Left ventricle myocardium inferior (tissue), 1 donor: ENCODE measurements at regions not wholly inside any gene's neighbourhood (a gene's known extent, or its start where the extent isn't known, plus 50 kb on each side); places are given as distances from the start of the nearest gene placed in this dataset.

Experiments used
- DNase-seq: peaks from one replicate; pipeline ENCODE4 v3.0.0-alpha.2; 2020
- H3K27ac ChIP-seq: fragments of 200-600 bp; replicated peaks from 2 replicates; pipeline ENCODE4 v1.8.0; 2021
- H3K27me3 ChIP-seq: fragments of 200-600 bp; 2 replicates; pipeline ENCODE4 v1.8.0; 2021; ENCODE audit warnings: low read depth
- H3K36me3 ChIP-seq: fragments of 200-600 bp; 2 replicates; pipeline ENCODE4 v1.8.0; 2021
- H3K4me1 ChIP-seq: fragments of 200-600 bp; 2 replicates; pipeline ENCODE4 v1.8.0; 2021
- H3K4me3 ChIP-seq: fragments of 200-600 bp; 2 replicates; pipeline ENCODE4 v1.8.0; 2021; ENCODE audit warnings: mild to moderate bottlenecking, moderate library complexity
- H3K9me3 ChIP-seq: fragments of 200-600 bp; replicated peaks from 2 replicates; pipeline ENCODE4 v1.8.0; 2021
- intact Hi-C: fragments of 100-400 bp; cut with micrococcal nuclease; formaldehyde crosslinking; loops from one replicate; pipeline ENCODE4 v1.11.0; 2022
- TF ChIP-seq, protein P1 (sequence below): fragments of 200-600 bp; IDR thresholded peaks from 2 replicates; pipeline ENCODE4 v1.8.0; 2021; ENCODE audit warnings: antibody characterized with exemption, mild to moderate bottlenecking, borderline replicate concordance
- donor health status: DM: no; HTN: yes; CAD: no; lungs with severe emphysema.

- no peak overlapping the region for H3K4me3 ChIP-seq
- TF ChIP-seq, protein P1, sequence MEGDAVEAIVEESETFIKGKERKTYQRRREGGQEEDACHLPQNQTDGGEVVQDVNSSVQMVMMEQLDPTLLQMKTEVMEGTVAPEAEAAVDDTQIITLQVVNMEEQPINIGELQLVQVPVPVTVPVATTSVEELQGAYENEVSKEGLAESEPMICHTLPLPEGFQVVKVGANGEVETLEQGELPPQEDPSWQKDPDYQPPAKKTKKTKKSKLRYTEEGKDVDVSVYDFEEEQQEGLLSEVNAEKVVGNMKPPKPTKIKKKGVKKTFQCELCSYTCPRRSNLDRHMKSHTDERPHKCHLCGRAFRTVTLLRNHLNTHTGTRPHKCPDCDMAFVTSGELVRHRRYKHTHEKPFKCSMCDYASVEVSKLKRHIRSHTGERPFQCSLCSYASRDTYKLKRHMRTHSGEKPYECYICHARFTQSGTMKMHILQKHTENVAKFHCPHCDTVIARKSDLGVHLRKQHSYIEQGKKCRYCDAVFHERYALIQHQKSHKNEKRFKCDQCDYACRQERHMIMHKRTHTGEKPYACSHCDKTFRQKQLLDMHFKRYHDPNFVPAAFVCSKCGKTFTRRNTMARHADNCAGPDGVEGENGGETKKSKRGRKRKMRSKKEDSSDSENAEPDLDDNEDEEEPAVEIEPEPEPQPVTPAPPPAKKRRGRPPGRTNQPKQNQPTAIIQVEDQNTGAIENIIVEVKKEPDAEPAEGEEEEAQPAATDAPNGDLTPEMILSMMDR, result no peak
- no peaks in the 10 kb centered on the region for H3K9me3 ChIP-seq
- no peaks in the 10 kb centered on the region for H3K4me1 ChIP-seq
- peaks cover 1% of the 10 kb centered on the region for H3K36me3 ChIP-seq
- DNase-seq, result no peak
- intact Hi-C loops, result no loop called here
- H3K27ac ChIP-seq, result no peak overlapping the region
- no peaks in the 10 kb centered on the region for H3K27me3 ChIP-seq
Measured at GRCh38 chr18:23342506-23342905, 110.6 kb upstream of the RIOK3 start.

GRCh38 chr18:23350188-23350587 is 102.9 kb upstream of the RIOK3 start:
- DNase-seq, result no peak
- Histone ChIP-seq H3K27me3 (no peaks in the 10 kb centered on the region), H3K9me3 (no peaks in the 10 kb centered on the region), H3K36me3 (peaks cover 16% of the 10 kb centered on the region), H3K4me3 (no peak overlapping the region), H3K4me1 (no peaks in the 10 kb centered on the region), H3K27ac (no peak overlapping the region)
- TF ChIP-seq, protein P1, result no peak
- intact Hi-C loops, result no loop called here

GRCh38 chr18:23351521-23351920 is 101.6 kb upstream of the RIOK3 start:
- TF ChIP-seq, protein P1, result no peak
- H3K9me3 ChIP-seq, result no peaks in the 10 kb centered on the region
- intact Hi-C loops, result no loop called here
- H3K4me1 ChIP-seq, result peaks cover 7% of the 10 kb centered on the region
- H3K4me3 ChIP-seq, result no peak overlapping the region
- DNase-seq, result no peak
- H3K27ac ChIP-seq, result no peak overlapping the region
- no peaks in the 10 kb centered on the region for H3K27me3 ChIP-seq
- H3K36me3 ChIP-seq, result peaks cover 16% of the 10 kb centered on the region

DNA sequence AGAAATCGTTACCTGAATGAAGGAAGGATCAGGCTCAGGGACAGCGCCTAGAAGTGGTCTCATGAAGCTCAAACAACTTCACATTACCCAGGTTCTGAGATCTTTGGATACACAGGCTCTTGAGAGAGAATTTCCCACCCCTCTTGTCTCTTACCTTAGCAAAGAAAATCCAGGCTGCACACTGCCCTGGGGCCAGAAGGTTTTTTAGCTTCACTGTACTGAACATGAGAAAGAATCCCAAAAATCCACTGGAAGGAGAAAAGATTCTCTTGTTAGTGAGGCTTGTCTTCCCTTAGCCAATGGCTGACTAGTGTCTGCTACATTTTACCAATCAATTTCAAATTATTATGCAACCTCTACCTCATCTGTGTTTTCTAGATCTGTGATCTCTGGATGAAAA is 101.0 kb upstream of the RIOK3 start:
- Histone ChIP-seq H3K36me3 (peaks cover 16% of the 10 kb centered on the region), H3K27ac (no peak overlapping the region), H3K4me3 (no peak overlapping the region), H3K4me1 (peaks cover 12% of the 10 kb centered on the region), H3K9me3 (no peaks in the 10 kb centered on the region), H3K27me3 (no peaks in the 10 kb centered on the region)
- TF ChIP-seq, protein P1, result no peak
- intact Hi-C loops, result no loop called here
- no peak for DNase-seq

GRCh38 chr18:23353459-23353858 is 99.6 kb upstream of the RIOK3 start:
- TF ChIP-seq, protein P1, result no peak
- Histone ChIP-seq H3K27ac (no peak overlapping the region), H3K36me3 (peaks cover 13% of the 10 kb centered on the region), H3K4me3 (no peak overlapping the region), H3K27me3 (no peaks in the 10 kb centered on the region), H3K9me3 (no peaks in the 10 kb centered on the region), H3K4me1 (peaks cover 26% of the 10 kb centered on the region)
- DNase-seq, result no peak
- intact Hi-C loops, result no loop called here

DNA sequence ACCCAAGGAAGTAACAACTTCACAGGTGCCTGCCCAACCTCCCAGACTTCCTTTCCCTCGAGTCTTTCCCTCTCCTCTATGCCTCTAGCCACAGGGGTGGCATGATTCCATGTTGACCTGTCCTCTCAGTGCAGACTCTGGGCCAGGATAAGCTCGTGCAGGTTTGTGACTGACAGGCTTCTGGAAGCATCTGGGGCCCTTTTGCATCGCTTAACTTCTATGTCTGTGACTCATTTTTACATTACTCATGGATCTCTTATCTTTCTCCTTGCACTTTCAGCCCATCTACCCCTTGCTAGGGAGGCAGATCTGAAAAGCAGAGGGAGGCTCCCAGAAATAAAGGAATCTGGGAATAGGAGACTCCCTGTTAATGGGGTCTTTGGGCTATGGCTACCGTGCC is 98.5 kb upstream of the RIOK3 start:
- TF ChIP-seq, protein P1, result no peak
- intact Hi-C loops, result loop anchor here (5.0 kb wide), 1 partner anchor 222 kb away; no protein-coding TSS in a partner anchor
- H3K27ac ChIP-seq, result no peak overlapping the region
- peaks cover 13% of the 10 kb centered on the region for H3K36me3 ChIP-seq
- H3K4me1 ChIP-seq, result peaks cover 33% of the 10 kb centered on the region
- no peak overlapping the region for H3K4me3 ChIP-seq
- no peaks in the 10 kb centered on the region for H3K27me3 ChIP-seq
- DNase-seq, result no peak
- H3K9me3 ChIP-seq, result no peaks in the 10 kb centered on the region
